GM12874 (cell line): ENCODE measurements at regions not wholly inside any gene's neighbourhood (a gene's known extent, or its start where the extent isn't known, plus 50 kb on each side); places are given as distances from the start of the nearest gene placed in this dataset.
A peak's percentile ranks its signal among the peaks of the same experiment; 100 is the strongest.

ENCODE experiments used
- TF ChIP-seq, protein P1 (sequence below): IDR thresholded peaks from 2 replicates; pipeline ENCODE4 v1.5.1; 2011; ENCODE audit warnings: low read depth, mild to moderate bottlenecking, control low read depth, low read length, moderate library complexity; ENCODE audit not compliant: insufficient read depth

DNA sequence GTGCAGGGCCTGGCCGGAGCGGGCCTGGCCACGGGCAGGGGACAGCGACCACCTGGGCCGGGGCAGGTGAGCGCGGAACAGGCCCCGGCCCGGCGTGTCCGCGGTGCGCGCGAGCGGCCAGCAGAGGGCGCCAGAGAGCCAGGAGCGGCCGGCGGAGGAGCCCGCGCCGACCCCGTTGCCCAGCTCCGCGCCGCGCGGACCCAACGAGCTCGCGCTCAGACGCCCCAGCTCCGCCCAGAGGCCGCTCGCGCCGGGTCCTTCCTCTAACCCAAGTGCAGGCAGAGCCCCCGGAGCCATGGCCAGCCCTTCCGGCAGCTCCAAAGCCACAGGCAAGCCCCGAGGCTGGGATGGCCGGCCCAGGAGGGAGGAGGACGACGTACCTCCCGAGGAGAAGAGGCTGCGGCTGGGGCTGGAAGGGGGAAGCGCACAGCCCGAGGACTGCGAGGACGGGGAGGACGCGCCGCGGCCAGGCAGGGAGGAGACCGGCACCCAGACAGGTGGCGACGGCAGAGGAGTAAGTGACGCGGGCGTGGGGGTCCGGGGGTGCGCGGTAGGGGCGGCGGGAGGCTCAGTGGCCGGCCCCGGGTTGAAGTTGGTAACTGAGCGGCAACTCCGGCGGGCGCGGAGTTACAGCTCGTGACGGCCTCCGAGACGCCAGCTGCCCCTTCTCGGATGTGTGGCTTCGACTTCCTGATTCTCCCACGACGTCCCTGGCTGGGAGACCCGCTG, 88.1 kb downstream of the DEFB131A start:
- TF ChIP-seq, protein P1, sequence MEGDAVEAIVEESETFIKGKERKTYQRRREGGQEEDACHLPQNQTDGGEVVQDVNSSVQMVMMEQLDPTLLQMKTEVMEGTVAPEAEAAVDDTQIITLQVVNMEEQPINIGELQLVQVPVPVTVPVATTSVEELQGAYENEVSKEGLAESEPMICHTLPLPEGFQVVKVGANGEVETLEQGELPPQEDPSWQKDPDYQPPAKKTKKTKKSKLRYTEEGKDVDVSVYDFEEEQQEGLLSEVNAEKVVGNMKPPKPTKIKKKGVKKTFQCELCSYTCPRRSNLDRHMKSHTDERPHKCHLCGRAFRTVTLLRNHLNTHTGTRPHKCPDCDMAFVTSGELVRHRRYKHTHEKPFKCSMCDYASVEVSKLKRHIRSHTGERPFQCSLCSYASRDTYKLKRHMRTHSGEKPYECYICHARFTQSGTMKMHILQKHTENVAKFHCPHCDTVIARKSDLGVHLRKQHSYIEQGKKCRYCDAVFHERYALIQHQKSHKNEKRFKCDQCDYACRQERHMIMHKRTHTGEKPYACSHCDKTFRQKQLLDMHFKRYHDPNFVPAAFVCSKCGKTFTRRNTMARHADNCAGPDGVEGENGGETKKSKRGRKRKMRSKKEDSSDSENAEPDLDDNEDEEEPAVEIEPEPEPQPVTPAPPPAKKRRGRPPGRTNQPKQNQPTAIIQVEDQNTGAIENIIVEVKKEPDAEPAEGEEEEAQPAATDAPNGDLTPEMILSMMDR = peak; percentile 78

DNA sequence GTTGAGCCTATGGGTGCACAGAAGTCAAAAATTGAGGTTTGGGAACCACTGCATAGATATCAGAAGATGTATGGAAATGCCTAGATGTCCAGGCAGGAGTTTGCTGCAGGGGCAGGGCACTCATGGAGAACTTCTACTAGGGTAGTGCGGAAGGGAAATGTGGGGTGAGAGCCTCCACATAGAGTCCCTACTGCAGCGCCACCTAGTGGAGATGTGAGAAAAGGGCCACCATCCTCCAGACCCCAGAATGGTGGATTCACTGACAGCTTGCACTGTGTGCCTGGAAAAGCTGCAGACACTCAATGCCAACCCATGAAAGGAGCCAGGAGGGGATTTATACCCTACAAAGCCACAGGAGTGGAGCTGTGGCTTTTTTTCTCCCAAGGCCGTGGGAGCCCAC, 133.7 kb downstream of the DEFB131A start:
- TF ChIP-seq, protein P1 = 0 out of 2 replicates have a peak, but pooled peaks have one; percentile 13

DNA sequence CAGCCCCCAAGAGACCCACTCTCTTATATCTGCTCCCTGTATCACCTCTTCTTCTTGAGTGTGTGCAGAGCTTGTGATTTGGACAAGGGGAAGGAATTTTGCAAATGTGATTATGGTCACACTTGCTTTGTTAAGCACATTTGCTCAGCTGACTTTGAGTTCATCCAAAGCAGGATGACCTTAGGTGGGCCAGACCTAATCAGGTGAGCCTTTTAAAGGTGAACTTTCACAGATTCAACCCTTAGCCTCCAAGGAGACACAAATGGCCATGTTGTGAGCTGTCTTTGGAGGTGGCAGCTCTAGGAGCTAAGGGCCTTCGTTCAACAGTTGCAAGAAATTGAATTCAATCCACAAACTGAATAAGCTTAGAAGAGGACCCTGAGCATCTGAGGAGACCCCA, 147.8 kb downstream of the DEFB131A start:
- TF ChIP-seq, protein P1 = no peak

DNA sequence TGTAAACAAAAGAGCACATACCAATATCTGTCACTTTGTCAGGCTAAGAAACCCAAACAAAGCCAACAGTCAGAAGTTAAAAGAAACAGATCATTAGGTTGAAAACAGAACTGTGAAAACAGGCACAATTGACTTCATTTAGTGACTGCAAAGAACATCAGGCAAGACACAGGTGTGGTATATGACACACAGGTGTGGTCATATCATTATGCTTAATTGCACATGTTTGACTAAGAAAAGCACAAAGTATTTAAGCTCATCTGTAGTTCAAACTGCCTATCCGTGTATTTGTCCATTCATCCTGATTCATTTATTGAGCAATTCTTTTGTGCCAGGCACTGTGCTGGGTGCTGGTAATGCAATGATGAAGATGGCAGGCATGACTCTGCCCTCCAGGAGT, 150.7 kb downstream of the DEFB131A start:
- TF ChIP-seq, protein P1 = no peak

DNA sequence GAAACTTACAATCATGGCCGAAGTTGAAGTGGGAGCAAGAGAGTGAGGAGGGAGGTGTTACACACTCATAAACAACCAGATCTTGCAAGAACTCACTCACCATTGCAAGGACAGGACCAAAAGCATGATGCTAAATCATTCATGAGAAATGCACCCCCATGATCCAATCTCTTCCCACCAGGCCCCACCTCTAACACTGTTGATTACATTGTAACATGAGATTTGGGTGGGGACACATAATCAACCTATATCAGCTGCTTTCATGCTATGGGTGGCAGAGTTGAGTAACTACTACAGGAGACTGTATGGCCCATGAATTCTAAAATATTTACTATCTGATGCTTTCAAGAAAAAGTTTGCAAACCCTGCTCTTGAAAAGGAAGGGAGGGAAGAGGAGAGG, 155.1 kb downstream of the DEFB131A start:
- TF ChIP-seq, protein P1 = no peak

DNA sequence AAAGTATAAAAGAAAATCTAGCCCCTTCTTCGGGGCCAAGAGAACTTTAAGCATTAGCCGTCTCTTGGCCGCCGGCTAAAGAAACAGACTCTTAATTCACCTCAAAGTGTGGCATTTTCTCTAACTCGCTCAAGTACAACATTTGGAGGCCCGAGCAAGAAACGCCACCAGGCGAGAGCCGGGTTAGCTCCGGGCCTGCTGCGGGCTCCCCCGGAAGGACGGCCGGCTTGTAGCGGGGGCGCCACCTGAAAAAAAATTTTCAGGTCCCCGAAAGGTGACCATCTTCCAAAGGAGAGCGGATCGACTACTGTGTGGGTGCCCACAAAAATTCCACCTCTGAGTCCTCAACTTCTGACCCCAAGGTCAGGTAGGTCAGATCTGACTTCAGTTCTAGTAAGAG, 156.0 kb downstream of the DEFB131A start:
- TF ChIP-seq, protein P1 = no peak

DNA sequence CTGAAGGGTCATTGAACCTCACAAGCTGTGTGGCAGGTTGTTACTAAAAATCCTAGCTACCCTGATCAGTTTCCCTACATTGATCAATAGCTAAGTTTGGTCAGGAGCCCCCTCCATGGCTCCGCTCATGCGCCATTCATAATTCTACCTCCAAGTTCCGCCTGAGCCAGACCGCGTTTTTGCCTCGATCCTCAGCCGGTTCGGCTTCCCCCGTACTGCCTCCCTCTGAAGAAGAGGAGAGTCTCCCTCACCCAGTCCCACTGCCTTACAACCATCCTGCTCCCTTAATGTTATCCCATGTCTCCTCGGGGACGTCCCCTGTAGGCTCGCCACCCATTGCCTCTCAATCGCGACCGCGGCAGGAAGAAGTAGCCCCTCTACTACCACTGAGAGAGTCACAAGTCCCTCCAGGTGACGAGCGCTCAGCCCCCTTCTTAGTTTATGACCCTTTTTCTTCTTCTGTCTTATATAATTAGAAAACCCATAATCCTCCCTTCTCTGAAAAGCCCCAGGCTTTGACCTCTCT, 158.2 kb downstream of the DEFB131A start:
- TF ChIP-seq, protein P1 = no peak
